Adipocyte (in vitro differentiated cells): ENCODE measurements at regions not wholly inside any gene's neighbourhood (a gene's known extent, or its start where the extent isn't known, plus 50 kb on each side); places are given as distances from the start of the nearest gene placed in this dataset.

Experiments used
- DNase-seq: peaks from one replicate; pipeline ENCODE4 v3.0.0-alpha.2; 2015; ENCODE audit warnings: low read depth
- H3K27me3 ChIP-seq: replicated peaks from 2 replicates; pipeline ENCODE4 v1.7.0; 2013; ENCODE audit warnings: mild to moderate bottlenecking, low read length, moderate library complexity; ENCODE audit not compliant: control insufficient read depth, insufficient read depth
- H3K36me3 ChIP-seq: 2 replicates; pipeline ENCODE4 v1.7.0; 2013; ENCODE audit warnings: low read length, mild to moderate bottlenecking, moderate library complexity; ENCODE audit not compliant: control insufficient read depth, insufficient read depth, severe bottlenecking
- H3K4me1 ChIP-seq: 2 replicates; pipeline ENCODE4 v1.7.0; 2013; ENCODE audit warnings: mild to moderate bottlenecking, low read length, moderate library complexity; ENCODE audit not compliant: control insufficient read depth, insufficient read depth
- H3K4me3 ChIP-seq: 2 replicates; pipeline ENCODE4 v1.7.0; 2013; ENCODE audit warnings: mild to moderate bottlenecking, low read length, moderate library complexity
- H3K9ac ChIP-seq: 2 replicates; pipeline ENCODE4 v1.7.0; 2013; ENCODE audit warnings: mild to moderate bottlenecking, low read length, moderate library complexity
- H3K9me3 ChIP-seq: 2 replicates; pipeline ENCODE4 v1.7.0; 2013; ENCODE audit warnings: mild to moderate bottlenecking, low read length, moderate library complexity; ENCODE audit not compliant: control insufficient read depth

- Histone ChIP-seq H3K9ac (no peak overlapping the region), H3K9me3 (no peaks in the 10 kb centered on the region), H3K36me3 (no peaks in the 10 kb centered on the region), H3K4me3 (no peak overlapping the region), H3K4me1 (no peaks in the 10 kb centered on the region), H3K27me3 (peaks cover 6% of the 10 kb centered on the region)
- no peak for DNase-seq
Measured at GRCh38 chr19:30729451-30729850, 357.3 kb downstream of the ZNF536 start.

GRCh38 chr19:30722761-30723160 is 350.6 kb downstream of the ZNF536 start:
- Histone ChIP-seq H3K9me3 (no peaks in the 10 kb centered on the region), H3K27me3 (no peaks in the 10 kb centered on the region), H3K4me3 (no peak overlapping the region), H3K4me1 (peaks cover 8% of the 10 kb centered on the region), H3K36me3 (no peaks in the 10 kb centered on the region), H3K9ac (no peak overlapping the region)
- no peak for DNase-seq

- Histone ChIP-seq H3K4me3 (no peak overlapping the region), H3K9ac (no peak overlapping the region), H3K36me3 (no peaks in the 10 kb centered on the region)
Measured at GRCh38 chr19:30722186-30722585, 350.0 kb downstream of the ZNF536 start.

GRCh38 chr19:30719999-30720345 is 347.8 kb downstream of the ZNF536 start:
- Histone ChIP-seq H3K27me3 (peaks cover 6% of the 10 kb centered on the region), H3K4me3 (peak overlapping the region; percentile 88), H3K9ac (peak overlapping the region; percentile 81), H3K36me3 (no peaks in the 10 kb centered on the region), H3K9me3 (no peaks in the 10 kb centered on the region), H3K4me1 (peaks cover 8% of the 10 kb centered on the region)
- no peak for DNase-seq

More at GRCh38 chr19:30722186-30722585, 350.0 kb downstream of the ZNF536 start:
- Histone ChIP-seq H3K27me3 (peaks cover under 1% of the 10 kb centered on the region), H3K9me3 (no peaks in the 10 kb centered on the region), H3K4me1 (peaks cover 8% of the 10 kb centered on the region)
- no peak for DNase-seq

GRCh38 chr19:30719189-30719998 is 347.2 kb downstream of the ZNF536 start:
- Histone ChIP-seq H3K4me3 (peak overlapping the region; percentile 88), H3K9ac (peak overlapping the region; percentile 81), H3K4me1 (peaks cover 8% of the 10 kb centered on the region), H3K27me3 (peaks cover 6% of the 10 kb centered on the region), H3K36me3 (no peaks in the 10 kb centered on the region), H3K9me3 (no peaks in the 10 kb centered on the region)
- peak; percentile 60 for DNase-seq

- no peak overlapping the region for H3K9ac ChIP-seq
- no peak for DNase-seq
- peaks cover 6% of the 10 kb centered on the region for H3K27me3 ChIP-seq
- H3K36me3 ChIP-seq, result no peaks in the 10 kb centered on the region
- no peaks in the 10 kb centered on the region for H3K9me3 ChIP-seq
- peak overlapping the region; percentile 88 for H3K4me3 ChIP-seq
- peaks cover 8% of the 10 kb centered on the region for H3K4me1 ChIP-seq
Measured at GRCh38 chr19:30718707-30719106, 346.5 kb downstream of the ZNF536 start.

GRCh38 chr19:30718014-30718413 is 345.8 kb downstream of the ZNF536 start:
- Histone ChIP-seq H3K36me3 (no peaks in the 10 kb centered on the region), H3K27me3 (peaks cover 6% of the 10 kb centered on the region), H3K4me1 (peaks cover 8% of the 10 kb centered on the region), H3K4me3 (no peak overlapping the region), H3K9me3 (no peaks in the 10 kb centered on the region), H3K9ac (no peak overlapping the region)
- DNase-seq, result no peak

GRCh38 chr19:30717381-30717780 is 345.2 kb downstream of the ZNF536 start:
- Histone ChIP-seq H3K4me1 (peaks cover 8% of the 10 kb centered on the region), H3K9ac (no peak overlapping the region), H3K9me3 (no peaks in the 10 kb centered on the region), H3K36me3 (no peaks in the 10 kb centered on the region), H3K4me3 (no peak overlapping the region), H3K27me3 (peaks cover 6% of the 10 kb centered on the region)
- DNase-seq, result no peak

- no peaks in the 10 kb centered on the region for H3K36me3 ChIP-seq
- H3K9me3 ChIP-seq, result no peaks in the 10 kb centered on the region
- H3K9ac ChIP-seq, result no peak overlapping the region
- DNase-seq, result no peak
- no peak overlapping the region for H3K4me3 ChIP-seq
- H3K4me1 ChIP-seq, result no peaks in the 10 kb centered on the region
- peaks cover 10% of the 10 kb centered on the region for H3K27me3 ChIP-seq
Measured at GRCh38 chr19:30712431-30713337, 340.5 kb downstream of the ZNF536 start.

- Histone ChIP-seq H3K4me1 (no peaks in the 10 kb centered on the region), H3K9ac (no peak overlapping the region), H3K4me3 (no peak overlapping the region), H3K9me3 (no peaks in the 10 kb centered on the region), H3K36me3 (no peaks in the 10 kb centered on the region), H3K27me3 (peaks cover 12% of the 10 kb centered on the region)
- no peak for DNase-seq
Measured at GRCh38 chr19:30711826-30712225, 339.6 kb downstream of the ZNF536 start.

GRCh38 chr19:30711296-30711695 is 339.1 kb downstream of the ZNF536 start:
- H3K4me3 ChIP-seq, result no peak overlapping the region
- no peaks in the 10 kb centered on the region for H3K4me1 ChIP-seq
- H3K9me3 ChIP-seq, result no peaks in the 10 kb centered on the region
- peaks cover 11% of the 10 kb centered on the region for H3K27me3 ChIP-seq
- no peak overlapping the region for H3K9ac ChIP-seq
- no peaks in the 10 kb centered on the region for H3K36me3 ChIP-seq
- DNase-seq, result no peak
